WERI-Rb-1 (cell line): ENCODE measurements at regions not wholly inside any gene's neighbourhood (a gene's known extent, or its start where the extent isn't known, plus 50 kb on each side); places are given as distances from the start of the nearest gene placed in this dataset.

Experiments used
- DNase-seq: peaks from one replicate; pipeline ENCODE4 v3.0.0-alpha.2; 2020
- H3K27ac ChIP-seq: fragments of 250-450 bp; sonication (Bioruptor Pico); 2 replicates; pipeline ENCODE4 v1.5.1; 2020; ENCODE audit warnings: mild to moderate bottlenecking, moderate library complexity
- H3K27me3 ChIP-seq: fragments of 250-450 bp; sonication (Bioruptor Pico); 2 replicates; pipeline ENCODE4 v1.5.1; 2021; ENCODE audit warnings: mild to moderate bottlenecking, low read depth, moderate library complexity; ENCODE audit not compliant: insufficient read depth, severe bottlenecking
- H3K36me3 ChIP-seq: fragments of 250-450 bp; sonication (Bioruptor Pico); 2 replicates; pipeline ENCODE4 v1.5.1; 2020; ENCODE audit warnings: mild to moderate bottlenecking, moderate library complexity
- H3K4me3 ChIP-seq: 2 replicates; pipeline ENCODE4 v1.5.1; 2011; ENCODE audit warnings: low read depth, mild to moderate bottlenecking, control low read depth, low read length
- H3K9me3 ChIP-seq: fragments of 250-450 bp; sonication (Bioruptor Pico); 2 replicates; pipeline ENCODE4 v1.5.1; 2021; ENCODE audit warnings: mild to moderate bottlenecking, moderate library complexity; ENCODE audit not compliant: severe bottlenecking
- CTCF ChIP-seq: IDR thresholded peaks from 2 replicates; pipeline ENCODE4 v1.5.1; 2011; ENCODE audit warnings: low read depth, mild to moderate bottlenecking, control low read depth, inconsistent platforms, low read length

DNA sequence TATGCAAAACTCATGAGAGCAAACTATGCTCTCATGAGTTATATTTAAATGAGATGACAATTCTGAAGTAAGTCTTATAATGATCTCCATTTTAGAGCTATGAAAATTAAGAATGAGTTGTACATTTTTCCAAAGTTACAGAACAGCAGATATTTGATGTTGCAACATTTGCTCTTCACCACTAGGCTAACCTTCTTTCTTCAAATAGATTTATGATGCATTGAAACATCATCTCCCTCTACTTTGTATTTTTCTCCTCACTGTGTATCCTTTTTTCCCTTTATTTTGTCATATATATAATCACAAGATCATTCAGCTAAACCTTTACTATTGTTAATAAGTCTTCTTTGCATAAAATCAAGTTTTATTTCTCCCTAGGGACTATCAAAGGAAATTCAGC lies 497.7 kb upstream of the TYRP1 start:
- Histone ChIP-seq H3K27ac (no peak overlapping the region), H3K27me3 (no peaks in the 10 kb centered on the region), H3K4me3 (no peak overlapping the region), H3K36me3 (no peaks in the 10 kb centered on the region), H3K9me3 (no peaks in the 10 kb centered on the region)
- TF ChIP-seq CTCF, result no peak
- no peak for DNase-seq

DNA sequence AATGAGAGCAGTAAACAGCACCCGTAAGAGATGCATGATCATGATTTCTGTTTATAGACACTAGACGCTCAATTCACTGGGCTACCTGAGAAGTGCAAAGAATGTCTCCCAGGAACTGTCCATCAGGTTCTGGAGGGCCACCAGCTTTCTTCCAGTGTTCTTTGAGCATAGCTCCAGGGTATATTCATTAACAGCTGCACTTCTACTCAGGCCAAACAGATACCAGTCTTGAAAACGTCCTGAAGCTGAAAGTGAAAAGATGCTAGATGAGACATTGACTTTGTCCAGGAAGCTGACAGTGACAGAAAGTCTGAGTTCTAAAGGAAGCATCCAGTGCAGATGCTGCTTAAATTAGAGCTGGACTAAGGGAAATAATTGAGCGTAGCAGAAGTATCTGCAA lies 488.7 kb upstream of the TYRP1 start:
- H3K4me3 ChIP-seq, result no peak overlapping the region
- no peak for DNase-seq
- no peaks in the 10 kb centered on the region for H3K27me3 ChIP-seq
- no peaks in the 10 kb centered on the region for H3K36me3 ChIP-seq
- H3K9me3 ChIP-seq, result no peaks in the 10 kb centered on the region
- no peak overlapping the region for H3K27ac ChIP-seq
- TF ChIP-seq CTCF, result no peak

DNA sequence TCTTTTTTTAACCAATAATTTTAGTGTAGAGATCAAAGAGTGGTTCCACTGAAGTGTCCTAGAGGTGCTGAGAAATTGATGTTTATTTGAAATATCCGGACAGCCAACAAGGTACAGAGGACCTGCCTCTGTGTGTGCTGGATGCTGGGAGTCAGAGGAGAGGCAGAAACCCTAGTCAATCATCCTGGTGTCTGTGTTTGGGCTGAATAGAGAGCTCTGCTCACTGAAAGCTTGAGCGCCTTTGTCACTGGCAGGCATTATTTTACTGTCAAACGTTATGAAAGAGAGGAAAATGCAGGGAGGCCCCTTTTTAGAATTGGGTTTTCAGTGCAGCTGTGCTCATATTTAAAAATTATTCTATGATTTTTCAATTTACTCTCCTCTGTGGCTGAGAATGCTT lies 480.3 kb upstream of the TYRP1 start:
- Histone ChIP-seq H3K27me3 (no peaks in the 10 kb centered on the region), H3K27ac (no peak overlapping the region), H3K36me3 (no peaks in the 10 kb centered on the region), H3K4me3 (no peak overlapping the region), H3K9me3 (no peaks in the 10 kb centered on the region)
- no peak for TF ChIP-seq CTCF
- DNase-seq, result no peak

DNA sequence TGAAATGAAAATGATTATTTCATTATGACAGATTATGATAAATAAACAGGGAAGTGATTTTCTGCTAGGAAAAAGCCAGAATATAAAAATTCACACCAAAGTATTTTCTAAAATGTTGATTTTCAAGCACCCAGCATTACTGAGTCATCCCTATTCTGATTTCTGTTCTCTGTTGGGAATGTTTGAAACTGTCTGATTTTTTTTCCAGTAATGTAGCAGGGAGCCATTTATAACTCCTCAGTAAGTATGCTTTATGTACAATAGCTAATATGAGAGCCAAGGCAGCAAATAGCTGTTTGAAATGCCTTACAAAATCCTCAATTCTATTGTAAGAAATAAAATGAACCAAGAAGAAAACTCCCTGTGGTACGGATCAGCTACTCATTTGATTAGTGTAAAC lies 471.7 kb upstream of the TYRP1 start:
- TF ChIP-seq CTCF, result no peak
- Histone ChIP-seq H3K9me3 (no peaks in the 10 kb centered on the region), H3K36me3 (no peaks in the 10 kb centered on the region), H3K4me3 (no peak overlapping the region), H3K27ac (no peak overlapping the region), H3K27me3 (no peaks in the 10 kb centered on the region)
- DNase-seq, result no peak

- Histone ChIP-seq H3K9me3 (no peaks in the 10 kb centered on the region), H3K4me3 (no peak overlapping the region), H3K27ac (no peak overlapping the region), H3K27me3 (no peaks in the 10 kb centered on the region), H3K36me3 (no peaks in the 10 kb centered on the region)
- DNase-seq, result no peak
- TF ChIP-seq CTCF, result no peak
Observed at GRCh38 chr9:12224449-12224848, 468.7 kb upstream of the TYRP1 start.

GRCh38 chr9:12230708-12231107 lies 462.5 kb upstream of the TYRP1 start:
- Histone ChIP-seq H3K27ac (no peak overlapping the region), H3K4me3 (no peak overlapping the region), H3K27me3 (no peaks in the 10 kb centered on the region), H3K9me3 (peaks cover 5% of the 10 kb centered on the region), H3K36me3 (no peaks in the 10 kb centered on the region)
- TF ChIP-seq CTCF, result no peak
- no peak for DNase-seq
